GM12878 (cell line): ENCODE measurements at regions not wholly inside any gene's neighbourhood (a gene's known extent, or its start where the extent isn't known, plus 50 kb on each side); places are given as distances from the start of the nearest gene placed in this dataset.

ENCODE experiments used
- ATAC-seq: fragments of 200-7000 bp; cut with Tn5 transposase; 3 replicates; pipeline ENCODE4 v1.9.1; 2020; ENCODE audit warnings: mild to moderate bottlenecking, moderate library complexity
- BruUV-seq: library from RNA; stranded (reverse); fragments of 400-500 nt; replicated peaks from 2 replicates; lab custom pipeline; 2021; lab: Mats Ljungman, UMichigan
- CTCF ChIA-PET: fragments of 300-600 bp; sonication (Branson Sonifier 250); formaldehyde crosslinking; extraction: SDS; loops from one replicate; lab custom pipeline; 2021; ENCODE audit warnings: inconsistent platforms; lab: Yijun Ruan, JAX
- POLR2A ChIA-PET: fragments of 350-600 bp; formaldehyde crosslinking; extraction: SDS; loops from one replicate; lab custom pipeline; 2021; ENCODE audit warnings: inconsistent platforms; lab: Charles Lee
- RAD21 ChIA-PET: fragments of 300-600 bp; sonication (Branson Sonifier 250); formaldehyde crosslinking; loops from one replicate; lab custom pipeline; 2023; ENCODE audit warnings: antibody characterized with exemption; ENCODE audit not compliant: unreplicated experiment; lab: Charles Lee
- SMC1A ChIA-PET: fragments of 300-600 bp; sonication (Branson Sonifier 250); formaldehyde crosslinking; loops from one replicate; lab custom pipeline; 2023; ENCODE audit not compliant: unreplicated experiment, uncharacterized antibody; lab: Charles Lee
- DNase-seq: peaks from one replicate; pipeline ENCODE4 v3.0.0-alpha.2; 2011; ENCODE audit warnings: low read depth, low spot score
- FAIRE-seq: peaks from 3 replicates; lab custom pipeline; 2011; peaks lifted over from hg19 to GRCh38; lab: Jason Lieb, UNC
- H2AFZ ChIP-seq: 2 replicates; pipeline ENCODE4 v1.6.0; 2011; ENCODE audit warnings: low read depth, low read length, control low read depth; ENCODE audit not compliant: control insufficient read depth
- H3K27ac ChIP-seq: 2 replicates; pipeline ENCODE4 v1.5.1; 2011; ENCODE audit warnings: control low read depth; ENCODE audit not compliant: control insufficient read depth, insufficient read depth
- H3K27me3 ChIP-seq, 2 experiments: replicated peaks in 1 of 2; 2 replicates each; pipeline versions ENCODE4 v1.6.0 to v1.6.1; 2011; ENCODE audit warnings: low read length in 1 of 2; ENCODE audit not compliant: control insufficient read depth in 2 of 2, insufficient read depth in 2 of 2
- H3K36me3 ChIP-seq, 2 experiments: 2 replicates each; pipeline ENCODE4 v1.5.1; 2011; ENCODE audit warnings: low read length in 1 of 2; ENCODE audit not compliant: control insufficient read depth in 2 of 2, insufficient read depth in 2 of 2
- H3K4me1 ChIP-seq: 2 replicates; pipeline ENCODE4 v1.6.1; 2011; ENCODE audit warnings: mild to moderate bottlenecking, low read length, moderate library complexity, mixed read lengths; ENCODE audit not compliant: control insufficient read depth, insufficient read depth
- H3K4me2 ChIP-seq: 2 replicates; pipeline ENCODE4 v1.6.0; 2011; ENCODE audit warnings: control low read depth; ENCODE audit not compliant: control insufficient read depth, insufficient read depth
- H3K4me3 ChIP-seq: fragments of 200-600 bp; sonication (generic); 2 replicates; pipeline ENCODE4 v1.5.1; 2016
- H3K79me2 ChIP-seq: 2 replicates; pipeline ENCODE4 v1.6.0; 2011; ENCODE audit warnings: low read length; ENCODE audit not compliant: control insufficient read depth, insufficient read depth
- H3K9ac ChIP-seq: 2 replicates; pipeline ENCODE4 v1.8.0; 2011; ENCODE audit warnings: low read length, control low read depth, mixed read lengths; ENCODE audit not compliant: control insufficient read depth, insufficient read depth
- H3K9me3 ChIP-seq: replicated peaks from 3 replicates; pipeline ENCODE4 v1.5.1; 2011; ENCODE audit warnings: mild to moderate bottlenecking, low read length; ENCODE audit not compliant: control insufficient read depth, insufficient read depth
- H4K20me1 ChIP-seq: 2 replicates; pipeline ENCODE4 v1.6.0; 2011; ENCODE audit not compliant: control insufficient read depth, insufficient read depth
- DPF2 ChIP-seq: fragments of 450-650 bp; IDR thresholded peaks from 2 replicates; pipeline ENCODE4 v1.6.1; 2017; ENCODE audit warnings: mild to moderate bottlenecking
- GABPA ChIP-seq: IDR thresholded peaks from 2 replicates; pipeline ENCODE4 v1.6.1; 2014; ENCODE audit warnings: antibody characterized with exemption, low read depth, mild to moderate bottlenecking, inconsistent platforms
- NFXL1 ChIP-seq: fragments of 450-650 bp; IDR thresholded peaks from 2 replicates; pipeline ENCODE4 v1.6.1; 2017; ENCODE audit warnings: antibody characterized with exemption, mild to moderate bottlenecking, borderline replicate concordance
- NFYA ChIP-seq: IDR thresholded peaks from 2 replicates; pipeline ENCODE4 v1.6.1; 2011; ENCODE audit warnings: low read depth, mild to moderate bottlenecking, low read length, improper control_type of control experiment, borderline replicate concordance
- NFYB ChIP-seq: IDR thresholded peaks from 2 replicates; pipeline ENCODE4 v1.6.1; 2011; ENCODE audit warnings: low read depth, mild to moderate bottlenecking, low read length, improper control_type of control experiment, moderate library complexity; ENCODE audit not compliant: insufficient read depth
- NRF1 ChIP-seq: conservative IDR thresholded peaks from 2 replicates; pipeline ENCODE4 v1.6.1; 2011; ENCODE audit warnings: mild to moderate bottlenecking, low read depth, low read length, improper control_type of control experiment
- PAX5 ChIP-seq: IDR thresholded peaks from 2 replicates; pipeline ENCODE4 v1.6.1; 2011; ENCODE audit warnings: low read depth, low read length, borderline replicate concordance
- SMARCA5 ChIP-seq: fragments of 450-650 bp; IDR thresholded peaks from 2 replicates; pipeline ENCODE4 v1.6.1; 2017; ENCODE audit warnings: mild to moderate bottlenecking
- SP1 ChIP-seq: IDR thresholded peaks from one replicate; pipeline ENCODE4 v1.6.1; 2011; ENCODE audit warnings: low read depth, low read length
- STAT1 ChIP-seq: fragments of 450-650 bp; conservative IDR thresholded peaks from 2 replicates; pipeline ENCODE4 v1.6.1; 2014; ENCODE audit warnings: antibody characterized with exemption, mild to moderate bottlenecking
- WGBS: methylation state at CpG from one replicate; pipeline ENCODE4 v1.1.6; 2016; ENCODE audit warnings: low lambda C conversion rate; ENCODE audit not compliant: insufficient replicate concordance, insufficient coverage; ENCODE audit errors: missing lambda C conversion rate; 5-methylcytosine and 5-hydroxymethylcytosine counted together
- in situ Hi-C: fragments of 300-500 bp; cut with MboI; formaldehyde crosslinking; loops from 9 replicates; pipeline ENCODE4 v1.14.3; 2018; ENCODE audit warnings: mixed read lengths
- intact Hi-C: fragments of 100-400 bp; cut with micrococcal nuclease; formaldehyde crosslinking; loops from one replicate; pipeline ENCODE4 v1.14.2; 2022; ENCODE audit not compliant: unreplicated experiment
- TF ChIP-seq, protein P1 (sequence below): fragments of 450-650 bp; IDR thresholded peaks from 2 replicates; pipeline ENCODE4 v1.6.1; 2017; ENCODE audit warnings: mild to moderate bottlenecking
- TF ChIP-seq, protein P2 (sequence below): fragments of 450-650 bp; IDR thresholded peaks from 2 replicates; pipeline ENCODE4 v1.6.1; 2018; ENCODE audit warnings: borderline replicate concordance, mild to moderate bottlenecking; ENCODE audit not compliant: partially characterized antibody

DNA sequence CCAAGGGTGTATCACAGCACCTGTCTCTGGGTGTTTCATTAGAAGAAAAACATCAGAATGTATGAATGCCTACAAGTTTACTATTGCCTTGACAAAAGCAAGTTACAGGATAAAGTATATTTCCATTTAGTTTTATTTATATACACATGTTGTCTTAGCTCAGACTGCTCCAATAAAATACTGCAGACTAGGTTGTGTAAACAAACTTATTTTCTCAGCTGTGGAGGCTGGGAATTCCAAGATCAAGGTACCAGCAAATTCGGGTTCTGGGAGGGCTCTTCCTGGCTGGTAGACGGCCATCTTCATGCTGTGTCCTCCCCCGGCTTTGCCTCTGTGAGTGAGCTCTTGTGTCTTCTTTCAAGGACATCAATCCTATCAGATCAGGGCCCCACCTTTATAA lies 77.1 kb upstream of the UNC5B start:
- POLR2A ChIA-PET, result no interaction called here
- H3K36me3 ChIP-seq, result no peaks in the 10 kb centered on the region
- no peak for DNase-seq
- H3K4me2 ChIP-seq, result no peak overlapping the region
- no TSS peak for BruUV-seq
- H2AFZ ChIP-seq, result no peak overlapping the region
- TF ChIP-seq NFYA (no peak), NFXL1 (no peak), SP1 (no peak), GABPA (no peak), SMARCA5 (no peak), NRF1 (no peak), DPF2 (no peak), STAT1 (no peak), PAX5 (no peak), NFYB (no peak)
- TF ChIP-seq, protein P1, sequence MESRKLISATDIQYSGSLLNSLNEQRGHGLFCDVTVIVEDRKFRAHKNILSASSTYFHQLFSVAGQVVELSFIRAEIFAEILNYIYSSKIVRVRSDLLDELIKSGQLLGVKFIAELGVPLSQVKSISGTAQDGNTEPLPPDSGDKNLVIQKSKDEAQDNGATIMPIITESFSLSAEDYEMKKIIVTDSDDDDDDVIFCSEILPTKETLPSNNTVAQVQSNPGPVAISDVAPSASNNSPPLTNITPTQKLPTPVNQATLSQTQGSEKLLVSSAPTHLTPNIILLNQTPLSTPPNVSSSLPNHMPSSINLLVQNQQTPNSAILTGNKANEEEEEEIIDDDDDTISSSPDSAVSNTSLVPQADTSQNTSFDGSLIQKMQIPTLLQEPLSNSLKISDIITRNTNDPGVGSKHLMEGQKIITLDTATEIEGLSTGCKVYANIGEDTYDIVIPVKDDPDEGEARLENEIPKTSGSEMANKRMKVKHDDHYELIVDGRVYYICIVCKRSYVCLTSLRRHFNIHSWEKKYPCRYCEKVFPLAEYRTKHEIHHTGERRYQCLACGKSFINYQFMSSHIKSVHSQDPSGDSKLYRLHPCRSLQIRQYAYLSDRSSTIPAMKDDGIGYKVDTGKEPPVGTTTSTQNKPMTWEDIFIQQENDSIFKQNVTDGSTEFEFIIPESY, result no peak
- TF ChIP-seq, protein P2, sequence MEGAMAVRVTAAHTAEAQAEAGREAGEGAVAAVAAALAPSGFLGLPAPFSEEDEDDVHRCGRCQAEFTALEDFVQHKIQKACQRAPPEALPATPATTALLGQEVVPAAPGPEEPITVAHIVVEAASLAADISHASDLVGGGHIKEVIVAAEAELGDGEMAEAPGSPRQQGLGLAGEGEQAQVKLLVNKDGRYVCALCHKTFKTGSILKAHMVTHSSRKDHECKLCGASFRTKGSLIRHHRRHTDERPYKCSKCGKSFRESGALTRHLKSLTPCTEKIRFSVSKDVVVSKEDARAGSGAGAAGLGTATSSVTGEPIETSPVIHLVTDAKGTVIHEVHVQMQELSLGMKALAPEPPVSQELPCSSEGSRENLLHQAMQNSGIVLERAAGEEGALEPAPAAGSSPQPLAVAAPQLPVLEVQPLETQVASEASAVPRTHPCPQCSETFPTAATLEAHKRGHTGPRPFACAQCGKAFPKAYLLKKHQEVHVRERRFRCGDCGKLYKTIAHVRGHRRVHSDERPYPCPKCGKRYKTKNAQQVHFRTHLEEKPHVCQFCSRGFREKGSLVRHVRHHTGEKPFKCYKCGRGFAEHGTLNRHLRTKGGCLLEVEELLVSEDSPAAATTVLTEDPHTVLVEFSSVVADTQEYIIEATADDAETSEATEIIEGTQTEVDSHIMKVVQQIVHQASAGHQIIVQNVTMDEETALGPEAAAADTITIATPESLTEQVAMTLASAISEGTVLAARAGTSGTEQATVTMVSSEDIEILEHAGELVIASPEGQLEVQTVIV, result no peak
- FAIRE-seq, result no peak
- SMC1A ChIA-PET, result no interaction called here
- CTCF ChIA-PET, result interaction anchor here (0.7 kb wide), 1 partner anchor 115 kb away, joined by 3 read pairs; no protein-coding TSS in a partner anchor
- H3K27ac ChIP-seq, result no peak overlapping the region
- H3K4me1 ChIP-seq, result no peaks in the 10 kb centered on the region; the same call in 1 of the 2 replicates
- no peaks in the 10 kb centered on the region for H3K9me3 ChIP-seq
- WGBS, result 15% methylated on average over 3 of the region's 3 CpGs
- in situ Hi-C loops (no loop called here), intact Hi-C loops (no loop called here)
- H3K79me2 ChIP-seq, result no peaks in the 10 kb centered on the region
- no peak overlapping the region for H3K9ac ChIP-seq
- no peaks in the 10 kb centered on the region; a peak in 2 of 4 replicates for H3K27me3 ChIP-seq
- no peak for ATAC-seq
- H3K4me3 ChIP-seq, result no peak overlapping the region
- no peaks in the 10 kb centered on the region for H4K20me1 ChIP-seq
- RAD21 ChIA-PET, result no interaction called here
